ENCODE measurements at regions not wholly inside any gene's neighbourhood (a gene's known extent, or its start where the extent isn't known, plus 50 kb on each side); places are given as distances from the start of the nearest gene placed in this dataset.

- TF ChIP-seq BHLHE40 (IDR thresholded peaks at IDR 0.05; ENCODE audit: low read depth, low read length) (no peak), POLR2A (IDR thresholded peaks at IDR 0.05; ENCODE audit: low read depth, low read length) (no peak), MAZ (IDR thresholded peaks at IDR 0.05; ENCODE audit: borderline replicate concordance, low read depth, low read length) (no peak)
Measured at GRCh38 chr14:98114946-98115345, 1157.1 kb downstream of the BCL11B start.

Measured in IMR-90 (cell line).